NCI-H748 (cell line): ENCODE measurements at regions not wholly inside any gene's neighbourhood (a gene's known extent, or its start where the extent isn't known, plus 50 kb on each side); places are given as distances from the start of the nearest gene placed in this dataset.

Experiments
- DNase-seq: peaks from one replicate; lab custom pipeline; 2025; ENCODE audit not compliant: unreplicated experiment; lab: John Stamatoyannopoulos, UW

DNA sequence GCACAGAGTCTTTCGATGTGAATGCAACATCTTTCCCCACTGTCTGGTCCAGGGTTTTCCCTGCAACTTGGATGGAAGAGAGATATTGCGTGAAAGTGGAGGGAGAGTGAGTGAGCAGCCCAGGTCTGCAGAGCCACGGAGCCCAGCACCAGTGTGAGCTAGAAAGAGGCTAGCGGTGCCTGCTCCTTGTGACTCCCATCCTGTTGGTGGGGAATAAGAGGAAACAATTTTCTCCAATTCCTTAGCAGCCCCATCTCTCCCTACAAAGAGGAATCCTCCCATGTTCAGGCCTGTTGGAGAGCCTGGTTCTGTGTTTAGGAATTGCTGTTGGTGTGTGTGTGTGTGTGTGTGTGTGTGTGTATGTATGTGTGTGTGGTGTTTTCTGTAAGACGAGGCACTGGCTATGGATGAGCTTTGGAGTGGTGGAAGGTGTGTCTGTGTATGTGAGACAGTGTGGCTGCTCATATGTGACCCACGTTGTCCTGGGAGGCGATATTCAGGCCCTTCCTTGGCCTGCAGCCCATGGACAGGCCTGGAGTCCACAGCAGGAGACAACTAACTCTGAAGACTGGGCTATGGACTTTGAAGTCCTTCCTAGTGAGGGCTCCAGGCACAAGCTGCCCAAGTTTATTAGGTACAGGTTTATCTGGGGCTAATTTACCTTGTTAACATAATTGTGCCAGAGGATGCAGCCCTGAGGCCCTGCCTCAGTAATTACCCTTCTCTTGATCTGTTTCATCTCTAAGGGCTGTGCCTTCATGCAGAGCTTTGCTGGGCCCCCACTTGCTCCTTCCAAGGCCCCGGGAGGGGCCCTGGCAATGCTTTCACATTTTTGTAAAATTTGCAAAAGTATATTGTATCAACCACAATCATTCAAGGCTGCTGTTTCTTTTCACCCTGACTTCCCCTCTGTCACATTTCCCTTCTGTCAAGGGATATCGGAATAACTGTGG, 88.6 kb upstream of the HAAO start:
- no peak for DNase-seq

DNA sequence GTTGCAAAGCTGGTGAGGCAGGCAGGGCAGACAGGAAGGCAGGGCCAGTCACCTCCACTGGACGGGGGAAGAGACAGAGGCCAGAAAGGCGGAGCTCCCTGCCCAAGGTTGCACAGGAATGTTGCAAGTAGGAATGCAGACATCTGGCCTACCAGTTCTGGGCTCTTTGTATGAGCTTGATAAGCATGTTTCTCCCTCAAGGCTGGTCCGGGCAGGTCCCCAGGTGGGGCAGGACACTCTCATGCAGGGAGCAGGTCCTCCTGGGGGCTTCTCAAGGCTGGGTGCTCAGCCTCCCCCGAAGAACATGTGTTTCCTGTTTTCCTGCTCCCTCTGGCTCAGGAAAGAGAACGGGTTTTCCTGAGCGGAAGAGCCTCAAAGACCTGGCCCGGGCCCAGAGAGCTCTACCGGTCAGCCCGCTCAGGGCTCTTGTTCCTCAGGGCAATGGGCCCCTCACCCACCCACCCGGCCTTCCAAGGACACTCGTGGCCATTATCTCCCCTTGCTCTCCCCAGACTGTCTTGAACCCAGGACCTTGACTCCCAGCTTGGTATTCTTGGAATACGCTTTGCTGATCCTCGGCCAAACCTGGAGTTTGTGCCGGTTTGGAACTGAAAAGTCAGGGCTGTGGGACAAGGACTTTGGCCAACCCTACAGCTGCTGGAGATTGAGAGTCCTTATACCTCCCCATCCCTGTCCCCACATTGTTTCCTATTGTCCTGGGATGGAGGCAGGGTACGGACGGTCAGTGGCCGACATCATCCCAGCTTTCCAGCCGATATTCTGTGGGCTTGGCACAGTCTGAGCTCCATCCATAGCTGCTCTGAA, 87.7 kb upstream of the HAAO start:
- no peak for DNase-seq

DNA sequence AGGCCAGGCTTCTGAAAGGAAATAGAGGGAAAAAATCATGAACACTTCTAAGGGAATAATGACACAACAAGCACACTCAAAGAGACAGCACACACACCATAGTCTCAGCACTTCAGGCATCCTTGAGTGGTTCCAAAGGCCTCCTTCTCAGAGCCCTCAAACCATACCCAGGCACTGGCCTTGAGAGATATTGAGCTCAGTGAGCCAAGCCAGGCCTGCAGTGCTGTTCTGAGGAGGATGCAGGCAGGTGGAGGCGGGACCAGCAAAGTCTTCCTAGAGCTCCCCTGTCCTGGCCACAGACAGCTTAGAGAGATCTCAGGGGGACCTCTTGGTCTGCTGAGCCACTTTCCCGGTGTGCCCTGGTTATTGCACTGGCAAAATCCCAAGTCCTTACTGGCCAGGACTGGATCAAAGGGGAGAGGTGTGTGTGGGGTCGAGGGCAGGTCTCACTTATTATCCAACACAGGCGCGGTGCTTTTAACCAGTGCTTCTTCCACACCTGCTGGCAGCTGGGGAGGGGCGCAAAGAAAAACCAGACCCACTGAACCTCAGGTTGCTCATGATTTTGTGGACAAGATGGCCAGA, 86.8 kb upstream of the HAAO start:
- DNase-seq, result no peak

GRCh38 chr2:42878581-42878980, 86.2 kb upstream of the HAAO start:
- no peak for DNase-seq

- no peak for DNase-seq
These were observed 85.6 kb upstream of the HAAO start for GRCh38 chr2:42877936-42878335.

- no peak for DNase-seq
These were observed 85.1 kb upstream of the HAAO start for GRCh38 chr2:42877511-42877910.

DNA sequence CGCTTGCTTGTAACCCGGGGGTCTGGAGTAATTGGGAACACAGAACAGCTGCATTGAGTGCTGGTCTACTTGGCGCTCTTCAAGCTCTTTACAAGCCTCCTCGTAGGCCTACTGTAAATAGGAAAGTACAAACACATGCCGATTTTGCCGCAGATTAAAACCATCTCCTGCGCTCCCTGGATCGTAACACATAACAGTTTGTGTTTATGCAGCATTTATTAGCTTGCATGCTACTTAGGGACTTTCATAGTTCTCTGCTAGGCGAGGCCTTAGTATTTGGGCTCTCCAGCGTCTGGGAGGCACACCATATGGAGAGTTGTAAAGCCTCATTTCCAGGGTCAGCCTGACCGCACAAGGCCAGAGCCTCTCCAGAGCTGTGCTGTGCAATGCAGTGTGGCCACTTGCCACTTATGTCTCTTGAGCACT, 84.0 kb upstream of the HAAO start:
- no peak for DNase-seq

DNA sequence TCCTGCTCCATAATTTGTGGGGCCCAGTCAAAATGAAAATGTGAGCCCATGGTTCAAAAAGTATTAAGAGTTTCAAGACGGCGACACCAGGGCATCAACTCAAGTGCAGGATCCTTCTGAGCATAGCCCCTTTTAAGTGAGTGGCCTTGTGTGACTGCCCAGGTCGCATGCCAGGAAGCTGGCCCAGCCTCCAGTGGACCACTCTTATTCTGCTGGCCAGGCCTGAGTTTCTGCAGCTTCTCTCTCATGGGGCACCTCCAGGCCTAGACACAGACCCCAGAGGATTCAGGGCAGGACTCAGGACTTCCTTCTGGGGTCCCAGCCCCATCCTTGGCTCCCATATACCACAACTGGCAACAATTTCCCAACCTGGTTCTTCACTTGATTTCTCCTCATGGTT, 83.5 kb upstream of the HAAO start:
- DNase-seq, result no peak

DNA sequence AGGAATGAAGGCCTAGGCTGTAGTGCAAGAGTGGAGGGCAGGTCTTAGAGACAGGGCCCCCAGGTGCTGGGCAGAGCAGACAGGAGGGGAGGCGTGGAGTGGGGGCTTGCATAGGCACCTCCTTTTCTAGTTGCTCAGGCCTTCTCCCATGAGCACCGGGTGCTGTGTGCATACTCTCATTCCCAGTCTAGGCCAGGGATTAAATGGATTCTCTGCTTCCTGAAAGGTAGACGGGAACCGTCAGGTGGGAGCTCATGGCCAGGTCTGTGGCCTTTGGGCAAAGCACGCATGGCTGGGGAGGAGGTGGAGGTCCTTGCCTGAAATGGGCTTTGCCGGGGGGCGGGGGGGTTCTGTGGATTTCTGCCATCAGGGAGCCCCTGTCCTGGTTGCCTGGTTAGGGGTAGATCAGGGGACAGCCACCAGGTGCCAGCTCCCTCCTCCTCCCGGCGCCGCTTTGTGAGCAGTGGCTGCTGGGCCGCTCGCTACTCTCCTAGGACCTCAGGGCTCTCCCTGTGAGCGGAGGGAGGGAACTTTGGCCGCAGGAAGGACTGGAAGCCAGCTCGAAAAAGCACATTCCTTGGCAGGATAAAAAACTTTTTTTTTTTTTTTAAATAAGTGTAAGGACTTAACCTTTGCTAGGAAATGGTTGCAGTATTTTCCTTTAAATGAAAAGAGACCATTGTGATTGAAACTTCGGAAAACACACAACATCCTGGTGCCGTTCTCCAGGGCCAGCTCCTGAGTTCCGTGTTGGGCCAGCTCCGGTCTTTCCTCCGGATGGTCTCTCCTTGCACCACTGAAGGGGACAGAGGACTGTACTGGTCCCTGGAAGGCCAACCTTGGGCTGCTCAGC, 82.8 kb upstream of the HAAO start:
- no peak for DNase-seq

- DNase-seq, result no peak
These were observed 80.3 kb upstream of the HAAO start for GRCh38 chr2:42872721-42873120.

- no peak for DNase-seq
These were observed 79.0 kb upstream of the HAAO start for GRCh38 chr2:42871372-42871771.

DNA sequence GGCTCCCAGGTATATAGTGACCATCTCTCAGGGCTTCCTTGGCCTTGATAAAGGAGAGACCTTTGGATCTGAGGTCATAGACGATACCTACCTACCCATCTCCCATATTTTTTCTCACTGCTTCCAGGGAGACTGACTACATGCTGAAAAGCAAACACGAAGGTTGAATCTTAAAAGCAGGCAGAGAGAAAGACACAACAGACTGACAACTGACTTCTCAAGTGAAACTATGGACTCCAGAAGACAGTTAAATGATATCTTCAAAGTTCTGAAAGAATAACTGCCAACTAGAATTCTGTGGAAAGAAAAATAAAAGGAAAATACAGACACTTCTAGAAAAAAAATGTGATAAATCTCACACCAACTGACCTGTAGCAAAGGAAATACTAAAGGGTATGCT, 76.5 kb upstream of the HAAO start:
- no peak for DNase-seq

GRCh38 chr2:42868096-42868495, 75.7 kb upstream of the HAAO start:
- no peak for DNase-seq

- no peak for DNase-seq
These were observed 75.0 kb upstream of the HAAO start for GRCh38 chr2:42867093-42868065.

DNA sequence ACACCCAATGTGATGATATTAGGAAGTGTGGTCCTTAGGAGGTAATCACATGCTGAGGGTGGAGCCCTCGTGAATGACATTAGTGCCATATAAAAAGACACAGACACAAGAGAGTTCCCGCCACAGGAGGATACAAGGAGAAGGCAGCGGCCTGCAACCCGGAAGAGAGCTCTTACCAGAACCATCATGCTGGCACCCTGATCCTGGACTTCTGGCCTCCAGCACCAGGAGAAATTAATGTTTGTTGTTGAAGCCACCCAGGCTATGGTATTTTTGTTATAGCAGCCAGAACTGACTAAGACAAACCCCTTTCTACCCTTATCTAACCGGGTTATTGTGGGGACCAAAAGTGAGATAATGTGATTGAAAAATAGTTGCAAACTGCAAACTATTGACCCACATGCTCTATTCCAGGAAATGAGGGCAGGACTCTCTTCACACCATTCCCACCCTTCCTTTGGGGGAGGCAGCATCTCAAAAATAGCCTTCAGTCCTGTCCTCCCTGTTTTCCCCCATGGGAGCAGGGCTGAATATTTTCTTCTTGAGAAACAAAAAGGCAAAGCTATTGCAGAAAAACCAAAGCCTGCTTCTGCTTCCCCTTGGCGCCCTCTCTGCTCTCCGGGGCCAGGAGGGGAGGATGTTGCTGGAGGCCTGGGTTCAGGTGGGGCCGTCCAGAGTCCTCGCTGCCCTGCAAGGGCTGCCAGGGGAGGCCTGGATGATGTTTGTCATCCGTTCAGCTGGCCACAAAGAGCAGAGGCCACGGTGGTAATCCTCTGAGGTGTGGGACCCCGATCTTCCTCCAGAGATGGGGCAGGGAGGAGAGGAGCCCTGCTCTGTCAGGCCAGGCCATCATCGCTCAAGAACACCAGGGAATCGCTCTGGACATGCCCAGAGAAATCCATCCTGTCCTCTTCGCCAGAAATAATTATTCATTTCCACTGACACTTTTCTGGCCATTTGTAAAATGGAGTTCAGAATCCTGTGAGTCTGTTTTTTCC, 73.8 kb upstream of the HAAO start:
- no peak for DNase-seq

DNA sequence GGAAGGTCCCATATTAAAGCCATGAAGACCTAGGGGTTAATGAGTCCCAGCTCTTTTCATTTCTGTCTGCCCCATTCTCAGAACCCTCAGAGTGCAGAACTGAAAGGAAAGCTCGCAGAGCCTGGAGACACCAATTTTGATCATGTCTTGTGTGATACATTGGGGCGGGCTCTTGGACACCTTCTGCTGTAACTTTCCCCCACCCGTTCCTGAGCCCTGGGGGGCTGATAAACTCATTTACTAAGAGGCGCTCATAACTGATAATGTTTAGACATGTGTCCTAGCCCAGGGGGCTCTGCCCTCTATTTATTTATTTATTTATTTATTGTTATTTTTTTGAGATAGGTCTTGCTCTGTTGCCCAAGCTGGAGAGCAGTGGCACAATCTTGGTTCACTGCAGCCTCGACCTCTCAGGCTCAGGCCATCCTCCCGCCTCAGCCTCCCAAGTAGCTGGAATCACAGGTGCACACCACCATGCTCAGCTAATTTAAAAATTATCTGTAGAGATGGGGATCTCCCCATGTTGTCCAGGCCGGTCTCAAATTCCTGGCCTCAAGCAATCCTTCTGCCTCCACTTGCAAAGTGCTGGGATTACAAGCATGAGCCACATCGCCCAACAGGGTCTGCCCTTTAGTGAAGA, 72.4 kb upstream of the HAAO start:
- no peak for DNase-seq

- DNase-seq, result no peak
These were observed 71.8 kb upstream of the HAAO start for GRCh38 chr2:42864222-42864621.

- no peak for DNase-seq
These were observed 71.4 kb upstream of the HAAO start for GRCh38 chr2:42863751-42864150.
